ENCODE measurements at regions not wholly inside any gene's neighbourhood (a gene's known extent, or its start where the extent isn't known, plus 50 kb on each side); places are given as distances from the start of the nearest gene placed in this dataset.

- TF ChIP-seq, protein P1, sequence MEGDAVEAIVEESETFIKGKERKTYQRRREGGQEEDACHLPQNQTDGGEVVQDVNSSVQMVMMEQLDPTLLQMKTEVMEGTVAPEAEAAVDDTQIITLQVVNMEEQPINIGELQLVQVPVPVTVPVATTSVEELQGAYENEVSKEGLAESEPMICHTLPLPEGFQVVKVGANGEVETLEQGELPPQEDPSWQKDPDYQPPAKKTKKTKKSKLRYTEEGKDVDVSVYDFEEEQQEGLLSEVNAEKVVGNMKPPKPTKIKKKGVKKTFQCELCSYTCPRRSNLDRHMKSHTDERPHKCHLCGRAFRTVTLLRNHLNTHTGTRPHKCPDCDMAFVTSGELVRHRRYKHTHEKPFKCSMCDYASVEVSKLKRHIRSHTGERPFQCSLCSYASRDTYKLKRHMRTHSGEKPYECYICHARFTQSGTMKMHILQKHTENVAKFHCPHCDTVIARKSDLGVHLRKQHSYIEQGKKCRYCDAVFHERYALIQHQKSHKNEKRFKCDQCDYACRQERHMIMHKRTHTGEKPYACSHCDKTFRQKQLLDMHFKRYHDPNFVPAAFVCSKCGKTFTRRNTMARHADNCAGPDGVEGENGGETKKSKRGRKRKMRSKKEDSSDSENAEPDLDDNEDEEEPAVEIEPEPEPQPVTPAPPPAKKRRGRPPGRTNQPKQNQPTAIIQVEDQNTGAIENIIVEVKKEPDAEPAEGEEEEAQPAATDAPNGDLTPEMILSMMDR (IDR thresholded peaks at IDR 0.05), result no peak
- no peak for TF ChIP-seq POLR2A (IDR thresholded peaks at IDR 0.05)
- TF ChIP-seq EP300 (IDR thresholded peaks at IDR 0.05), result no peak
Measured at GRCh38 chr14:38001501-38001900, 206.2 kb upstream of the SSTR1 start.

Measured in ovary (tissue), 3 donors.